NCI-H2107 treated with DMSO at 0.1 percent for 48 hours (cell line): ENCODE measurements at regions not wholly inside any gene's neighbourhood (a gene's known extent, or its start where the extent isn't known, plus 50 kb on each side); places are given as distances from the start of the nearest gene placed in this dataset.
A peak's percentile ranks its signal among the peaks of the same experiment; 100 is the strongest.
"Not testable (repeated sequence)": the region's sequence is repeated elsewhere in the genome, so short reads cannot be mapped to it uniquely, and the experiment has no call there.

Source experiments
- DNase-seq: peaks from one replicate; lab custom pipeline; 2025; ENCODE audit not compliant: unreplicated experiment; lab: John Stamatoyannopoulos, UW

DNA sequence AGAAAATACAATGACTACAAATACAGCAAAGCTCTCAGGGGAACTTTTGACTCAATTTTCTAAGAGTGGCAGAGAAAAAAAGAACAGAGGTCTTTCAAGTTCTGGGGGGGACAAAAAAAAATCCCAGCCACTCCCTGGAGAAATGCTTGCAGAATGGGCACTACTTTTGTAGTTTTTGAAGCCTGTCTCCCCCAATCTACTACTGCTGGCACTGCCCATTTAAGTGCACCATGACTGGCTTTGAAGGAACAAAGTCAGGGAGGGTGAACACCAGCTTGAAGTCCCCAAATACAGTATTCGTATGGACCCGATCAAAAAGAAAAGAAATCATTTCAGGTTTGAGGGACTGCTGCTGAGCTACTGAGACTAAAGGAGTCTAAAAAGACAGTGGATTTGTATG, 1824.4 kb downstream of the ARAP2 start:
- no peak for DNase-seq

- no peak for DNase-seq
Measured at GRCh38 chr4:34422472-34423175, 1821.7 kb downstream of the ARAP2 start.

DNA sequence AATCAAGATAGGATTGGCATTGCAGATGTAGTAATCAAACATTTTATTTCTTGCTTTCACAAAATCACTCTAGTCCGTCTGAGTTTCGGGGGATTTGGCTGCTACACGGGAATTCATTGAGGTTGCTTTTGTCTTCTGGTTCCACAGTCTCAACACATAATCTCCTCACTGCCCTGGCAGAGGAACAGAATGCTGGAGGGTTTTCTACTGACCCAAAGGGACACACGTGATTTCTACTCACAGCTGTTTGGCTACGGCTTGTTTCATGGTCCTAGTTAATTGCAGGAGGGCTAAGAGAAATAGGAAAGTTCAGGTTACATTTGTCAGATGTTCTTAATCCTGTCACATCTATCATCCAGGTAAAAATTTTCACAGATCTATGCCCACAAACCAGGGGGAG, 1811.6 kb downstream of the ARAP2 start:
- no peak for DNase-seq

DNA sequence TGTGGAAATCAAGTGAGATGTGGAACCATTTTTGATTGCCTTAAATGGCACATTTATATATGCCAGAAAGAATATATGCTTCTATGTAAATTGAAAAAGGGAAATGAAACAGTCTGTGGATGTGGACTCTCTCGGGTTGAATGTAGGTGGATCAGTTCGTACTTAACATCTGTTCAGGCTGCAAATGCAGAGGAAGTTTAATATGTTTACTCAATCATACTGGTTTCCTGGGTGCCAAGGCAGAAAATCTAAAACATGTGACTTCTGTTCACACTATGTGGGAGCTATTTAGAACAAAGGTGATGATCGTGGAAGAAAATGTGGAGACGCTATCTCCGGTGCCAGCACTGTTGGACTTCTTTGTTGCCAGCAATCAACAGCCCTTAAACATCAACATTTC, 1809.9 kb downstream of the ARAP2 start:
- DNase-seq = not testable (repeated sequence)

DNA sequence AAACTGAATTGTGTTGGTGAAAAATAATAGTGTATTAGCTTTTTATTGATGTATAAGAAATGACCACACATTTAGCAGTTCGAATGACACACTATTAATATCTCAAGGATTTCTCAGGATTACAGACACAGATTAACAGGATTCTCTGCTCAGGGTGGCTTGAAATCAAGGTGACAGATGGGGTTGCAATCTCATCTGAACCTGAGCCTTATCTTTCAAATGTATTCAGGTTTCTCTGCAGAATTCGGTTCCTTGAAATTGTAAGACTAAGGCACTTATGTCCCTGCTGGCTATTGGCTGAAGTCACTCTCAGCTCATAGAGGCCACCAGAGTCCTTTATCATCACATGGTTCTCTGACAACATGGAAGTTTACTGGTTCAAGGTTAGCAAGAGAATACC, 1780.1 kb downstream of the ARAP2 start:
- no peak for DNase-seq

GRCh38 chr4:34466411-34466810, 1777.9 kb downstream of the ARAP2 start:
- no peak for DNase-seq

- no peak for DNase-seq
Measured at GRCh38 chr4:34469516-34469915, 1774.8 kb downstream of the ARAP2 start.

DNA sequence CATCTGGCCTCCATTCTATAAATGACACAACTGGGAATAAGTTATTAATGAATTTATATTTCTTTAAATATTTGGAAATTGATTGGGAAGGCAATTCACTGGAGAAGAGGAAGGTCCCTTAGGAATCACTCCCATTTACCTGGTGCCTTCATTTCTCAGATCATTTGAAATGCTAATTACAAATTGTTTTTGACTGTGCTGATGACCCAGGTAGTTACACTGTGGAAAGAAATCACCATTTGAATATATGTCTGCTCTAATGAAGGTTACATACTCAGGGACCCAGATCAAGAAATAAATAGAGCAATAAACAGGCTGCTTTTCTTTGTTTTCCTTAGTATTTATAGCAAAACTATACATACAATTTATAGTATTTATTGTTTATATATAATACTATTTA, 1759.1 kb downstream of the ARAP2 start:
- DNase-seq = no peak

DNA sequence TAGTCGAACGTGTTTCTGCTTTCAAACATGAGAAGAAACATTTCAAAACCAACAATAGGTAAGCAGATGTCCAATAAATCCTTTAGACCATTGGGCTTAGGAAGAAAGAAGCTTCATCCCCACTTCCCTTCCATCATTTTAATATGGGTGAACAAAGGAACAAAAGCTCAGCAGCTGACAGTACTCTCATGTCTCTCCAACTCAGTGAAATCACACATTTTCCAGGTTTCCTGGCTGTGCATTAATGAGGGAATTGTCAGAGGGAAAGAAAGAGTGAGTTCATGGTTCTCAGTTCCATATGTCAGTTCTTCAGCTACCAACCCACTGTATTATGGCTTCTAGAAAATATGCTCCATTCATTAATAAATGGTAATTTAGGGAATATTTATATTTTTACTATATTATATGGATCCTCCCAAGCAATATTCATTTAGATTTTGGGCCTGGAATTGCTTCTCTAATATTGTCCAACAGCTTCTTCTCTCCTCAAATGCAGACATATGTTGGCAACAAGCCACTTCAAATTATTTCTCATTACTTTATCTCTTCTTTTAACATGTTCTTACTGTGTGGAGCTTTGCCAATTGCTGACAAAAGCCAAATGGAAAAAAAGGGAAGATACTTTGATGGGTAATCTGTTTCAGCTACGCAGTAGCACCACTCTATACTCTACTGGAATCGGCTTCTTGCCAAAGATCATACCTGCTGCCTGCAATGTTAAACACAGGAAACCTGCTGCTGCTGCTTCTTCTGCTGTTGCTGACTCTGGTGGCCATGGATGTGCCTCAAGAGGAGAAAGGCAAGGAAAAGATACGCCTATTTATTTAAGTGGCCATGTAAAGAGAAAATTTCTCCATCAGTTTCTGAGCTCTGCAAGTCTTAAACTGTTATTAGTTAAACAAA, 1757.6 kb downstream of the ARAP2 start:
- DNase-seq = no peak

DNA sequence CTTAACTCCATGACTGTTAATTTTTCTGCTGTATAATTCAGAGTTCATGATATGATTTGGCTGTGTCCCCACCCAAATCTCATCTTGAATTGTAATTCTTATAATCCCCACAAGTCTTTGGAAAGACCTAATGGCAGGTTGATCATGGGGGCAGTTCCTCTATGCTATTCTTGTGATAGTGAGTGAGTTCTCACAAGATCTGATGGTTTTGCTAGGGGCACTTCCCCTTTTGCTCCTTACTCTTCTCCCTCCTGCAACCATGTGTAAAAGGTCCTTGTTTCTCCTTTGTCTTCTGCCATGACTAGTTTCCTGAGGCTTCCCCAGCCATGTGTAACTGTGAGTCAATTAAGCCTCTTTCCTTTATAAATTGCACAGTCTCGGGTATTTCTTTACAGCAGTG, 1751.9 kb downstream of the ARAP2 start:
- no peak for DNase-seq

- DNase-seq = no peak
Measured at GRCh38 chr4:34502086-34502485, 1742.2 kb downstream of the ARAP2 start.

- not testable (repeated sequence) for DNase-seq
Measured at GRCh38 chr4:34504731-34505130, 1739.6 kb downstream of the ARAP2 start.

- not testable (repeated sequence) for DNase-seq
Measured at GRCh38 chr4:34506511-34507092, 1737.7 kb downstream of the ARAP2 start.

DNA sequence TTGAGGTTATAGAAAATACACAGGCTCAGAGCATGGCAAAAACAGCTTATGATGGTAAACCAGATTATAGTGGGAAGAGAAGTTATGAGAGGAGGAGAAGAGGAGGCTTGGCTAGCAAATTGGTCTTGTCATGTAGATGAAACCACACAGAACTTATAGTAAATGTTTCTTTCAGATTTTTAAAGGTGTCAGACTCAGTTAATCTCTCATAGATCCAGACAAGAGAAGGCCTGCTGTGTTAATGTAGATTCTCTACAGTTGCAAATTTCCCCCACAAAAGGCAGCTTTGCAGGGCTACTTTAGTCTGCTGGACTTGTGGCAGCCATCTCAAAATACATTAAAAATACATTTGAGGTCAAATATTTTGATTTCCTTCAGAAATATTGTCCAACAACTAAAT, 1731.7 kb downstream of the ARAP2 start:
- DNase-seq = no peak

DNA sequence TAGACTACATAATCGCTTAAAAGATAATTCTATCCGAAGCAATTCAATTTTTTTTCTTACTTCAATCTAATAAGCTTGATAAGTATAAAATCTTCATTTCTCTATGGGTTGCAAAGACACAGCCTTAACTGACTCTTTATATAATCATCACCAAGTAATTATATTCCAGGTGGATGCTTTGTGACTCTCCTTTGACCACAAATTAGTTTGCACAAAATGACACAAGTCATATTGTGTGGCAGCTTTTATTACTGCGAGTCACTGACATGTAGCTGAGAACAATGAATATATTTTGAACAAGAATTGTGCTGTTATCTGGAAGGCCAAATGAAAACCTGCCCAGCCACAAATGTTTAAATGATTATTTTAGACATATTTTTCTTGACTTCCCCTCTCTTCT, 1727.8 kb downstream of the ARAP2 start:
- peak; percentile 1 for DNase-seq

GRCh38 chr4:34534916-34535315, 1709.4 kb downstream of the ARAP2 start:
- DNase-seq = no peak

- DNase-seq = no peak
Measured at GRCh38 chr4:34566091-34566490, 1678.2 kb downstream of the ARAP2 start.

GRCh38 chr4:34572026-34572425, 1672.3 kb downstream of the ARAP2 start:
- no peak for DNase-seq

DNA sequence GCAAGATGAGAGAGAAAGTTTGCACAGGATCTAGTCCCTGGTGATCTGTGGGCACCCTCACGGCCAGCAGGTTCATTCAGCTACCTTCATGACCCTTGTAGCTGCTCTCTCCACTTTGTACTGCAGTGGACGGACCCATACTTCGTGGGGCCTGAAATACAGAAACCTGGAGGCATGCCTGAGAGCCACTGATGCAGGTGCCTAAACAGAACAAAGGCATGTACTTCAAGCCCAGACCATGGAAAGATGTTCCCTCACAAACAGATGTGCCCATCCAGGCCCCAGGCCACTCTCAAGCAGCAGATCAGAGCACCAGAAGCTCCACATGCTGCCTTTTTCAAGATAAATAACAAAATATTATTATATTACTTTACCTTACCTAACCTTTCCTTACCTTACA, 1629.0 kb downstream of the ARAP2 start:
- no peak for DNase-seq

- DNase-seq = no peak
Measured at GRCh38 chr4:34619531-34620162, 1624.7 kb downstream of the ARAP2 start.

DNA sequence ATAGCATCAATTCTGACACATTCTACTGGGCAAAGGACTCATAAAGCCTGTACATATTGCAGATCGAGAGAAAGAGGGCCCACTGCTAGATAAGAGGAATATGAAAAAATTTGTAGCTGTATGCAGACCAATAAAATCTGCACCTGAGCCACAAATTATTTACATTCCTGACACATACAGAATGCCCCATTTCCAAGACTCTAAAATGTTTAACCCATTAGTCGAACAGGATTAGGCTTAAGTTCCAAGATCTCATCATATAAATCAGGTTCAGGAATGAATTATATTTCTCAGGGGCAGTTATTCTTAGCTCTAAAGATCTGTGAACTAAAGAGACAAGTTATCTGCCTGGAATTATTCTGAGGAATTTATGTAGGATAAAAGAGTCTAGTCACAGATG, 1615.8 kb downstream of the ARAP2 start:
- no peak for DNase-seq

DNA sequence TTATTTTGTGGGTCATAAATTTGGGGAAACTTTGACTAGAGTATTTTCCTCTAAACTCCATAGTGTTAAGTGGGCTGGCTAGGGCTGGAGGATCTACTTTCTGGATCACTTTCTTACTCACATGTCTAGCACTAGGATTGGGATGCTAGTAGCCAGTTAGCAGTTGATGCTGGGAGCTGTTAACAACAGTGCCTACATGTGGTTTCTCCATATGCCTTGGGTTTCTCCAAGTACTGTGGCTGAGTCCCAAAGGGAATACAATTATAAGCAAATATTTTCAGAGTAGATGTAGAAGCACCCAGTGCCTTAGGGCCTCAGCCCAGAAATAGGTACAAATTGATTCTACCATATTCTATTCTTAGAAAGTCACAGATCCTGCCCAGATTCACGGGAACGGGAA, 1614.9 kb downstream of the ARAP2 start:
- no peak for DNase-seq
